Kidney tubule cell (primary cell): ENCODE measurements at regions not wholly inside any gene's neighbourhood (a gene's known extent, or its start where the extent isn't known, plus 50 kb on each side); places are given as distances from the start of the nearest gene placed in this dataset.
"Not testable (repeated sequence)": the region's sequence is repeated elsewhere in the genome, so short reads cannot be mapped to it uniquely, and the experiment has no call there.

Source experiments
- DNase-seq: peaks from one replicate; pipeline ENCODE4 v3.0.0-alpha.2; 2018; ENCODE audit warnings: low spot score

- no peak for DNase-seq
Observed at GRCh38 chr5:54884195-54884536, 101.2 kb downstream of the ESM1 start.

GRCh38 chr5:54883374-54884194, 101.8 kb downstream of the ESM1 start:
- DNase-seq: peak; percentile 68

- DNase-seq: no peak
Observed at GRCh38 chr5:54882841-54883240, 102.6 kb downstream of the ESM1 start.

GRCh38 chr5:54882101-54882500, 103.3 kb downstream of the ESM1 start:
- DNase-seq: peak; percentile 68

GRCh38 chr5:54881286-54882005, 103.9 kb downstream of the ESM1 start:
- DNase-seq: peak; percentile 53

GRCh38 chr5:54876976-54877375, 108.4 kb downstream of the ESM1 start:
- no peak for DNase-seq

GRCh38 chr5:54876556-54876955, 108.8 kb downstream of the ESM1 start:
- DNase-seq: no peak

GRCh38 chr5:54874337-54875021, 110.9 kb downstream of the ESM1 start:
- no peak for DNase-seq

- DNase-seq: no peak
Observed at GRCh38 chr5:54873691-54874090, 111.7 kb downstream of the ESM1 start.

- DNase-seq: no peak
Observed at GRCh38 chr5:54872810-54873209, 112.6 kb downstream of the ESM1 start.

- DNase-seq: no peak
Observed at GRCh38 chr5:54870271-54870670, 115.1 kb downstream of the ESM1 start.

- no peak for DNase-seq
Observed at GRCh38 chr5:54869691-54870090, 115.7 kb downstream of the ESM1 start.

GRCh38 chr5:54868511-54869483, 116.6 kb downstream of the ESM1 start:
- no peak for DNase-seq

GRCh38 chr5:54867310-54867944, 118.0 kb downstream of the ESM1 start:
- DNase-seq: peak; percentile 60

GRCh38 chr5:54864911-54865515, 120.4 kb downstream of the ESM1 start:
- DNase-seq: not testable (repeated sequence)

GRCh38 chr5:54862036-54862435, 123.4 kb downstream of the ESM1 start:
- DNase-seq: no peak

GRCh38 chr5:54861212-54861894, 124.0 kb downstream of the ESM1 start:
- DNase-seq: no peak

- no peak for DNase-seq
Observed at GRCh38 chr5:54860321-54860720, 125.1 kb downstream of the ESM1 start.

GRCh38 chr5:54859316-54859715, 126.1 kb downstream of the ESM1 start:
- DNase-seq: no peak

GRCh38 chr5:54854883-54855581, 130.4 kb downstream of the ESM1 start:
- DNase-seq: no peak
